ENCODE measurements at regions not wholly inside any gene's neighbourhood (a gene's known extent, or its start where the extent isn't known, plus 50 kb on each side); places are given as distances from the start of the nearest gene placed in this dataset.

GRCh38 chr12:124083708-124084107, 110.7 kb downstream of the ZNF664 start:
- no peak for TF ChIP-seq POLR2A (IDR thresholded peaks at IDR 0.05)
- no peak for TF ChIP-seq CTCF (IDR thresholded peaks at IDR 0.05 in 4 of 5, conservative IDR thresholded peaks at IDR 0.05 in 1 of 5)
